Heart right ventricle (tissue), 16 donors: ENCODE measurements at regions not wholly inside any gene's neighbourhood (a gene's known extent, or its start where the extent isn't known, plus 50 kb on each side); places are given as distances from the start of the nearest gene placed in this dataset.

ENCODE experiments used
- ATAC-seq, 8 donors: fragments of 200-7000 bp; cut with Tn5 transposase; one replicate each; pipeline ENCODE4 v1.9.1; 2020; ENCODE audit warnings: mild to moderate bottlenecking in 8 of 8, moderate library complexity in 8 of 8, moderate number of reproducible peaks in 1 of 8
- DNase-seq, 2 donors: peaks; one replicate each; pipeline ENCODE4 v3.0.0-alpha.2; 2020
- H3K27ac ChIP-seq, 10 donors: fragments of 200-600 bp; sonication (generic) in 2 of 10; one replicate each; pipeline versions ENCODE4 v1.5.0 to v1.8.0; 2020 to 2022; ENCODE audit warnings: mild to moderate bottlenecking in 3 of 10
- H3K27me3 ChIP-seq, 7 donors: fragments of 200-600 bp; one replicate each; pipeline ENCODE4 v1.8.0; 2021 to 2022; ENCODE audit warnings: mild to moderate bottlenecking in 2 of 7
- H3K36me3 ChIP-seq, 9 donors: fragments of 200-600 bp; sonication (generic) in 1 of 9; one replicate each; pipeline versions ENCODE4 v1.5.0 to v1.8.0; 2020 to 2022; ENCODE audit warnings: mild to moderate bottlenecking in 2 of 9
- H3K4me1 ChIP-seq, 9 donors: fragments of 200-600 bp; sonication (generic) in 1 of 9; one replicate each; pipeline versions ENCODE4 v1.5.0 to v1.8.0; 2020 to 2022; ENCODE audit warnings: mild to moderate bottlenecking in 4 of 9
- H3K4me3 ChIP-seq, 10 donors: fragments of 200-600 bp; sonication (generic) in 2 of 10; one replicate each; pipeline versions ENCODE4 v1.5.0 to v1.8.0; 2020 to 2022; ENCODE audit warnings: mild to moderate bottlenecking in 7 of 10, moderate library complexity in 2 of 10
- H3K9me3 ChIP-seq, 11 donors: fragments of 200-600 bp in 10 of 11; sonication (generic) in 2 of 11; one replicate each; pipeline versions ENCODE4 v1.5.0 to v1.8.0; 2013 to 2022; ENCODE audit warnings: mild to moderate bottlenecking in 2 of 11, control low read depth in 1 of 11, moderate library complexity in 1 of 11
- WGBS, 2 donors: extraction: QIAGEN DNeasy Blood & Tissue Kit; methylation state at CpG; one replicate each; pipeline ENCODE4 v1.1.7; 2013; ENCODE audit warnings: inconsistent platforms in 1 of 2; 5-methylcytosine and 5-hydroxymethylcytosine counted together
- intact Hi-C, 10 donors: fragments of 100-400 bp; cut with DNase I; formaldehyde crosslinking; loops; one replicate each; pipeline versions ENCODE4 v1.11.1 to v1.14.2; 2022
- TF ChIP-seq, protein P1 (sequence below), 9 donors: fragments of 200-600 bp; sonication (generic) in 2 of 9; IDR thresholded peaks; one replicate each; pipeline versions ENCODE4 v1.5.0 to v1.8.0; 2021 to 2022; ENCODE audit warnings: antibody characterized with exemption in 9 of 9, mild to moderate bottlenecking in 5 of 9, moderate library complexity in 1 of 9
- donor health status: Arrhythmogenic right ventricular cardiomyopathy.
- donor health status: ischemic (EF 13 %, LVEDD 7.1; RV severe dilation, severe dysfunction).
- donor health status: healthy with polysubstance abuse.
- donor health status: DM: no; HTN: yes; CAD: no.
- donor health status: DM: no; HTN: no; CAD: no.
- donor health status: ischemic (EF 25% LVEDD 6.9; RV normal size, moderate dysfunction).
- donor health status: ischemic (EF 25% LVEDD 5.7; RV mildly dilated, moderate dysfunction).
- donor health status: healthy.
- donor health status: DM: yes; HTN: yes; CAD: no.
- donor health status: Ischemic cardiomyopathy.
- donor health status: ischemic (EF 35%, LVEDD 5.7; RV mildly dilated, moderate dysfunction).
- donor health status: nonischemic (EF 11% LVEDD 7.7; RV severe dilation, severe dysfunction).
- donor health status: DM: yes; HTN: yes; CAD: no.
- donor health status: PGD.
- donor health status: ischemic (EF 29% LVEDD 5.4; RV normal size, mild dysfunction).
- donor health status: nonischemic (EF 23%, LVEDD 6.1; RV moderate dilation, normal function).

DNA sequence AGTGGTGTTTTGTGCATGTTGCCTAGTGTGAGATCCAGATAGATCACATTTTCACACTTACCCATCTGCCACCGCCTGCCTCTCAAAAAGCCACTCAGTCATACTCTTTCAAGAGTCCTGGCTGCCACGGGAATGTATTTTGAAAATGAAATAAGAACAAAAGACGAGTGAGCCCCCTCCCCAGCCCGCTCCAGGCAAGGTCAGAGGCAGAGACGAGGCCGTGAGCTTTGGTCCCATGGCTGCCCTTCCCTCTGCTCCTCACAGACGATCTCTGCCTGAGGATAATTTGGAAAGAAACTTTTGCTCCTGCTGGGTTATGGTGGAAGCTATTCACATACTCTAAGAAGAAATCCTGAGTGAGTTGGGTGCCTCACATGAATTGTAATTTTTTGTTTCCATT, 924.3 kb downstream of the BCL11B start:
- no peak for DNase-seq
- Histone ChIP-seq H3K4me1 (no peaks in the 10 kb centered on the region), H3K27ac (no peak overlapping the region), H3K9me3 (no peaks in the 10 kb centered on the region), H3K36me3 (no peaks in the 10 kb centered on the region), H3K4me3 (no peak overlapping the region), H3K27me3 (peaks cover 0 to 3% (median 0%) of the 10 kb centered on the region in 7 donors)
- WGBS, 2 donors: 63% methylated on average over 7 of the region's 7 CpGs
- intact Hi-C loops: no loop called here
- ATAC-seq: no peak
- TF ChIP-seq, protein P1, sequence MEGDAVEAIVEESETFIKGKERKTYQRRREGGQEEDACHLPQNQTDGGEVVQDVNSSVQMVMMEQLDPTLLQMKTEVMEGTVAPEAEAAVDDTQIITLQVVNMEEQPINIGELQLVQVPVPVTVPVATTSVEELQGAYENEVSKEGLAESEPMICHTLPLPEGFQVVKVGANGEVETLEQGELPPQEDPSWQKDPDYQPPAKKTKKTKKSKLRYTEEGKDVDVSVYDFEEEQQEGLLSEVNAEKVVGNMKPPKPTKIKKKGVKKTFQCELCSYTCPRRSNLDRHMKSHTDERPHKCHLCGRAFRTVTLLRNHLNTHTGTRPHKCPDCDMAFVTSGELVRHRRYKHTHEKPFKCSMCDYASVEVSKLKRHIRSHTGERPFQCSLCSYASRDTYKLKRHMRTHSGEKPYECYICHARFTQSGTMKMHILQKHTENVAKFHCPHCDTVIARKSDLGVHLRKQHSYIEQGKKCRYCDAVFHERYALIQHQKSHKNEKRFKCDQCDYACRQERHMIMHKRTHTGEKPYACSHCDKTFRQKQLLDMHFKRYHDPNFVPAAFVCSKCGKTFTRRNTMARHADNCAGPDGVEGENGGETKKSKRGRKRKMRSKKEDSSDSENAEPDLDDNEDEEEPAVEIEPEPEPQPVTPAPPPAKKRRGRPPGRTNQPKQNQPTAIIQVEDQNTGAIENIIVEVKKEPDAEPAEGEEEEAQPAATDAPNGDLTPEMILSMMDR (IDR thresholded peaks at IDR 0.05): no peak

DNA sequence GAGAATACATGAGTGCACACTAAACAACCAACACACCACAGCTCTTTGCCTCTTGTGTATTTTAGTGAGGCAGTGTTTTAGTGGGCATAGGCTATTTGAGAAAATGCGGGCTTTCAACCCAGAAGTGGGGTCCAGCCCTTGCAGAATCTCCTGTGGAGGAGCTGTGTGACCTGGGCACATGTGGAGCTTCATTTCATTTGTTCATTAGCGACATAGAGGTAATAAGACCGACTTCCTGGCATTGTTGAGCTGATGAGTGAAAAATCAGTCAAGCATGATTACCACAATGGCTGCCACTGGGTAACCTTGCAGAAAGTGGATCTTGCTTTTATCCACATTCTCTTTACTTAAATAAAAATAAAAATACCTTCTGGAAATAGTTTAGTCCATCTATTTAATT, 923.5 kb downstream of the BCL11B start:
- WGBS, 2 donors: 73 to 75% methylated on average over 3 of the region's 3 CpGs

DNA sequence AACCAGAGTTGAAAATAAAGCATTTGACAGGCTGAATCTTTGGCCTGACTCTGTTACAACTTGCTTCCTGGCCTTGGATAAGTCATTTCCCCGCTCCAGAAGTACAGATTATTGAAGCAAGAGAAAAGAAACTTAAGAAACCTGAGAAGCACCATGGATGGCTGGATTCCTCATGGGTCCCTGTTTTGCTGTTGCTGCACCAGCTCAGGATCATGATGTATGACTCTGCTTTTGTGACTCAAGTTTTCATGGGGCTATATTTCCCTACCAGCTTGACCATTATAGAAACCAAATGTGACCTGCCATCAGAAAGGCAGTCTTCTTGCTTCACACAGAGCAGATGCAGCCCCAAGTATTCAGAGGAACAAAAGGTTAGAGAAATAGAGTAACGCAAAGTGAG, 921.8 kb downstream of the BCL11B start:
- DNase-seq: no peak
- ATAC-seq: no peak
- Histone ChIP-seq H3K27ac (no peak overlapping the region), H3K27me3 (no peaks in the 10 kb centered on the region), H3K9me3 (no peaks in the 10 kb centered on the region), H3K36me3 (no peaks in the 10 kb centered on the region), H3K4me3 (no peak overlapping the region), H3K4me1 (no peaks in the 10 kb centered on the region)
- TF ChIP-seq, protein P1 (IDR thresholded peaks at IDR 0.05): no peak
- 72 to 78% methylated on average over 2 of the region's 2 CpGs for WGBS, 2 donors
- intact Hi-C loops: no loop called here

More for the DNA sequence above, 923.5 kb downstream of the BCL11B start:
- no peak overlapping the region for H3K4me3 ChIP-seq
- H3K36me3 ChIP-seq: no peaks in the 10 kb centered on the region
- H3K27me3 ChIP-seq: peaks cover 0 to 3% (median 0%) of the 10 kb centered on the region in 7 donors
- H3K9me3 ChIP-seq: no peaks in the 10 kb centered on the region
- TF ChIP-seq, protein P1 (IDR thresholded peaks at IDR 0.05): no peak
- no peak for ATAC-seq
- intact Hi-C loops: no loop called here
- no peaks in the 10 kb centered on the region for H3K4me1 ChIP-seq
- no peak for DNase-seq
- H3K27ac ChIP-seq: no peak overlapping the region

DNA sequence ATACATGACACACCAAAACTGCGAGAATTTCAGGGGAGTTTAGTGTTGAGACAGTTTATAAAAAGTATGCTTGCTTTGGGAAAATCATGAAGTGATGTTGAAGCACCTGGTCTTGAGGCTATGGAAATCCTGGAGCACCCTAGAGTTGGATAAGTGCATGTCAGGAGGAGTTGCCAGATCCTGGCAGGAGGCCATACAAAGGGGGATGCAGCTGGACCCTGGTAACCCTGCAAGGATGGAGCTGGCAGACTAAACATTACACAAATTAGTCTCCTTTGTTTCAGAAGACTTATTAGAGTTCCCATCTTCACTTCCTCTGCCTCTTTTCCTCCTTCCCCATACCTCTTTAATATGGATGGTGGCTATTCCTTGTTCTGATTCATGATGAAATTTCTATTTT, 907.0 kb downstream of the BCL11B start:
- Histone ChIP-seq H3K9me3 (peaks cover 0 to 6% (median 0%) of the 10 kb centered on the region in 11 donors), H3K4me3 (no peak overlapping the region), H3K27me3 (peaks cover 0 to 10% (median 0%) of the 10 kb centered on the region in 7 donors), H3K36me3 (no peaks in the 10 kb centered on the region), H3K27ac (no peak overlapping the region), H3K4me1 (no peaks in the 10 kb centered on the region)
- ATAC-seq (no peak), DNase-seq (no peak)
- TF ChIP-seq, protein P1 (IDR thresholded peaks at IDR 0.05): no peak
- intact Hi-C loops: no loop called here
- WGBS, 2 donors: 53 to 69% methylated on average over 1 of the region's 1 CpG
